ENCODE measurements at regions not wholly inside any gene's neighbourhood (a gene's known extent, or its start where the extent isn't known, plus 50 kb on each side); places are given as distances from the start of the nearest gene placed in this dataset.
A peak's percentile ranks its signal among the peaks of the same experiment; 100 is the strongest.

DNA sequence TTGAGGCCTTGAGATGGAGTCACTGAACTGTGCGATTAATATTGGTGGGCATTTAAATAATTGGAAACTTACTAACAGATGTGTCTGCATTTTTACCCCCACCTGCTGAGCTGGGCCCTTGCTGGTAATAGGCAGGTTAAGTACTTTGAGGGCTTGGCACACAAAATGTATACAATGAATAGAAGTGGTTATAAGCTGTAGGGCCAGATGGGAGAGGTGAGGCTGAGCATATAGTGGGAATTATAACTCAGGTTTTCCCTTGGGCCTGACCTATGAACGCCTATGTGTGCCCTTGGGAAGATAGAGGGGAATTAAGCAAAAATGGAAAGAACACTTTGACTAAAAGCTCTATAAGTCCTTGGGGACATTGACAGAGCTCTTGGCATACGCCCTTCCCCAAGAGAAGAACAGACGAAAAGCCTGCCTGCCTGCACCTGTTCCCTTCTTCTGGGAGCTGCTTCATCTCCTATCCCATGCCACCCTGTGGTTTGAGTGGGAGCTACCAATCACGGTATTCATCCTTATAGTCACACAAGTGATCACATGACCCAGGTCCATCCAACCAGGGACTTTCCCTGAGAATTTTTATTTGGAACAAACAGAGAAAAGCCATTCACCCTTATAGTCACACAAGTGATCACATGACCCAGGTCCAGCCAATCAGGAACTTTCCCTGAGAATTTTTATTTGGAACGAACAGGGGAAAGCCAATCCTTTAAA lies 260.7 kb upstream of the CSF3R start:
- DNase-seq, result no peak

DNA sequence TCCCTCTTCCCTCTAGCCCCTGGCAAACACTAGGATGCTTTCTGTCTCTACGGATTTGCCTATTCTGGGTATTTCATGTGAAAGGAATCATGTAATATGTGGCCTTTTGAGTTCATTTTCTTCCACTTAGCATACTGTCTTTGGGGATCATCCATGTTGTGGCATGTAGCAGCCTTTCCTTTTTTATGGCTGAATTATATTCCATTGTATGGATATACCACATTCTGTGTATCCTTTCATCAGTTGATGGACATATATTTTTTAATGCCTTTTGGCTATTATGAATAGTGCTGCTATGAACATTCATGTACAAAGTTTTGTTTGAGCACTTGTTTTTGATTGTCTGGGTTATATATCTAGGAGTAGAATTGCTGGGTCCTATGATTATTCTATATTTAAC lies 258.4 kb upstream of the CSF3R start:
- no peak for DNase-seq

DNA sequence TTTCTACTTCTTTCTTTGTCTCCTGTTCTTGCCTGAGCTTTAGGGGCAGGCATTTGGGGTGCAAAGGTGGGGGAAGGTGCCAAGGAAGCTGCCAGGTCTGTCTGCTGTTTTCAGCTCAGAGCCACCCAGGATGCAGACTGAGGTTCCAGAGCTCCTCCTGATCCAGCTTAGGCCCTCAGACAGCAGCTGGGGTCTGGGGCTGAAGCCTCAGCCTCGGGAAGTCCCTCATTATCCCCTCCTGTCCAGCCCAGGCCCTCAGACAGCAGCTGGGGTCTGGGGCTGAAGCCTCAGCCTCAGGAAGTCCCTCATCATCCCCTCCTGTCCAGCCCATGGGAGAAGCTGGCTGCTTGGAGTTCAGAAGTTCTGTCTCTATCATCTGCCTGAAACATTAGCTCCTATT lies 257.7 kb upstream of the CSF3R start:
- no peak for DNase-seq

DNA sequence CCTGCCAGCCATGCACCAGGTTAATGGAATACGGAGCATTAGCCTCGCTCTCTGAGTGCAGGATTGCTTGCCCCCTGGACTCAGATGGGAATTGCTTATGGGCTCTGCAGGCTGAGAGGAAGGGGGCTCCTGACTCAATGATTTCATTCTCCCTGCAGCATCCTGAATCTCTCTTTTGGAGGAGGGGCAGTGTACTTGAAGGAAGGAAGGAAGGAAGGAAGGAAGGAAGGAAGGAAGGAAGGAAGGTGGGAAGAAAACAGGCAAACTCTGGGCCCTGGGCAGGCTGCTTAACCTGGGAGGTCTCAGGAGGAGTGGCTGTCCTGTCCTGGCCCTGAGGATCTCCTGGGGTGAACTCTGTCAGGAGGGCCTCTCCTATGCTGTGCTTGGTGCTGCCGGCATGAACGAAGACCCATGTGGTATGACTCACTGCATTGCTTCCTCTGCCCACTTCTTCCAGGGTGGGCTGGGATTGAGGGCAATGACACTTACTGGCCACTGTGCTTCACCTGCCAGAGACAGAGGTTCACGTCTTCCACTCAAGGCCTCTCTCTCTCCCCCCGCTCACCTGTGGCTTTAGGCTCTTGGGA lies 257.1 kb upstream of the CSF3R start:
- no peak for DNase-seq

DNA sequence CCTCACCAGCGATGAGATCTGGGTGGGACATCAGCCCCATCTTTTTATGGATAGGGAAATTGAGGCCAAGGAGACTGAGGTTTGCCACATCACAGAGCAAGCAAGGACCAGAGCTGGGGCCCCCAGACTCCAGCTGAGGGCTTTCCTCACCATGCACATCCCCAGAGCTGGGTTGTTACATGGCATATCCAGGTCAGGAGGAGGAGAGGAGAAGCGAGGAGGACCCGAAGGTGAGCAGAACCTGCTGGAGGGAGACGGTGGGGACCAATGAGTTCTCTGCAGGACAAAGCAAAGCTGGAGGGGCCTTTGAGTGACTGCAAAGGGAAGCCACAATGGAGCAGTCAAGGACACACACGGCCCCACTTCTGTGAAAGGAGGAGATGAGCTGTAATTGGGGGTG lies 255.5 kb upstream of the CSF3R start:
- no peak for DNase-seq

DNA sequence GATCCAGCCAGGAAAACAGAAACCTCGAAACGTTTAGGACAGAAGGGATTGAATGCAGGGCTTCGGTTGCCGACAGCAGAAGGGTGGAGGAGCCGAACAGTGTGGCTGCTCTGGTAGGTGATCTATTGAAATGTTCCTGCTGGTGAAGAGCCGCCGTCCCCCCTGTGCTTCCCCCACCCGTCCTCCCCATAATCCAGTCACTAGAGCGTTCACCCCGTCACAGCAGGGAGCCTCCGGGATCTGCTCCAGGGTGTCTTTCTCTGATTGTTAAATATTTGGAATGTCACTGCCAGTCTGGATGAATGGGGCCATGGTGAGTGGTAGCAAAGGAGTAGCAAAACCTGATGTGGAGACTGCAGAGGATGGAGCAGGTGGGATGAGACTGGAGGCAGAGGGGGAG lies 255.1 kb upstream of the CSF3R start:
- DNase-seq, result no peak

DNA sequence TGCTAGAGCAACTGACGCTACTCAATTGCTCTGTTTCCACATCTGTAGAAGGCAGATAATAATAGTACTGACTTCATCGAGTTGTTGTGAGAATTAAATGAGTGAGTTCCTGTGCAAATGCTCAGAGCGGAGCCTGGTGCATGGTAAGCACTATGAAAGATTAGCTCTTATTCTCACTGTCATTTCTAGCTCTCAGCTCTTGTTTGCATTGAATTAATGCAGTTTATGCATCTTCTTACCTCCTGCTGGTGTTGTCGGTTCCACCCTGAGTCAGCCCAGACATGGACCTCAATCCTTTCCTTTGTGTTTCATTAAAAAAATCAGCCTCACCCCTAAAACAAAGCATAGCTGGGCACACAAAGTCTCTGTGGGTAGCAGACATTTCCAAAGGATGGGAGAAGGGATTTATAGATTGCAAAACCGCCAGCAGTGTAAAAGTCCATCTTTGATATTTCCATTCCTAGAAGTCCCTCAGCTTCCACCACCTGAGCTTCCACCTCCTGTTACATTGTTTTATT lies 254.4 kb upstream of the CSF3R start:
- DNase-seq, result no peak

DNA sequence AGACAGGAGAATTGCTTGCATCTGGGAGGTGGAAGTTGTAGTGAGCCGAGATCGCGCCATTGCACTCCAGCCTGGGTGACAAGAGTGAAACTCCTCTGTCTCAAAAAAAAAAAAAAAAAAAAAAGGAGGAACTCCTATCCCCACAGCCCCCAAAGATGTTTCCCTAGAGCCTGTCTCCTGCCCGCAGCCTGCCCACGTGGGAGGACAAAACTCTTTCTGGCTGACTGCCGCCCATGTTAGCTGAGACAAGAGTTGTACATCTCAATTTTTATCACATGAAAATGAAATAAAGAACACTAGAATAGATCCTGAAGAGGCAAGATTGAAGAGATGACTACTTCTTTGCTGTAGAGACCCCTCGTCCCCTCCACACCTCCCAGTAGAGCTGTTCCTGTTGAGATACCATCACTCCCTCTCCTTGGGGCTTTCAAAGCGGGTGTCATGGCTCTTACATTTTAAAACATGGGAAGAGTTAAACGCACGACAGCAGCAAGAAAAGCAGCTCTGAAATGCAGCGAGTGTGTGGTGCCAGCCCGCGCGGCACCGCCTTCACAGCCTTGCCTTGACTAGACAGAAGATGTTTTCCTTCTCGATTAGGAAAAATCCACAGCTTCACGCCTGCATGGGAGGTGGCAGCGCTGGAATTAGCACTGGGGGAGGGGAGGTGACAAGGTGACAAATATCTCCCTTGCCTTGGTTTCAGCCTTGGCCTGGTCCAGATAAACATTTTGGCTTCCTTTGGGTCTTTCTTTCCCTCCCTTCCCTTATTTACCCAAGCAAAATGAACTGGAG lies 253.4 kb upstream of the CSF3R start:
- no peak for DNase-seq

DNA sequence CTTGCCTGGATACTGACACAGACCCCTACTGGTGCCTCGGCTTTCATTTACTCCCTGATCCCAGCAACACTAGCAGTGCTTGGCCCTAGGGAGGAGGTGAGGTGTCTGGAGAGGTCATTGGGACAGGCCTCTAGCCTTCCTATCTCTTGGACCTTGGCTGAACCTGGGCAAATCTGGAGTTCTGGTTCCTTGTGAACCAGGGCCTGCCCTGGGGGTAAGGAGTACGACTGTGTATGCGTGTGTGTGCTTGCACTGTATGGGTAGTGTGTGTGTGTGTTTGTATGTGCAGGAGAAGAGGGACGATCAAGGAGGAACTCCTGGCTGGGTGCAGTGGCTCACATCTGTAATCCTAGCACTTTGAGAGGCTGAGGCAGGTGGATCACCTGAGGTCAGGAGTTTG lies 252.7 kb upstream of the CSF3R start:
- no peak for DNase-seq

DNA sequence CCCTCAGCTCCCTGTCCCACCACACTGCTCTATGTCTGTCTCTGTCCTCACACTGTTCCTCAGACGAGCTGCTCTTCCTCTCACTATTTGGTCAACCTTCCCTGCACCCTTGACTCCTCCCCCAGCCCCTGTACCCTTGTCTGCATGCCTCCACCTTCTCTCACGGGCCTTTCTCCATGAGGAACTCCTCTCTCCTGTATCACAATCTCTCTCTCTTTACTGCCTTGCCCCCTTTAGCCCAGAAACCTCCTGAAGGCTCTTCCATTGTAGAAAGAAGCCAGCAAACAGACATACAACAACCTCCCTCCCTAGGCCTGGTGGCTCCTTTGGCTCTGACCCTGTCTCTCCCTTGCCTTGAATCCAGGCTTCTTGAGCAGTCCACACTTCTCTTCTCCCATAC lies 251.6 kb upstream of the CSF3R start:
- no peak for DNase-seq

DNA sequence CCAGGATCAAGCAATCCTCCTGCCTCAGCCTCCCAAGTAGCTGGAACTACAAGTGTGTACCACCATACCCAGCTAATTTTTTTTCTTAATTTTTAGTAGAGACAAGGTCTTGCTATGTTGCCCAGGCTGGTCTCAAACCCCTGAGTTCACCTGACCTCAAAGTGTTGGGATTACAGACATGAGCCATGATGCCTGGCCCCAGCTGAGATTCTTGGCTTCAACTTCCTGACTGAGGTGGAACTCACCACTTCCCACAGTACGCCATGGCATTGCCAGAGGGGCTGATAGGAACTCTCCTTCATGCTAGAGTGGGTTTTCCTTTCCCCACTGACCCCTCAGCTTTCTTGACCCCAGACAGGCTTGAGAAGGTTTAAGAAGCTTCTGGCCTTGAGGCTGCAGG lies 251.0 kb upstream of the CSF3R start:
- DNase-seq, result no peak

DNA sequence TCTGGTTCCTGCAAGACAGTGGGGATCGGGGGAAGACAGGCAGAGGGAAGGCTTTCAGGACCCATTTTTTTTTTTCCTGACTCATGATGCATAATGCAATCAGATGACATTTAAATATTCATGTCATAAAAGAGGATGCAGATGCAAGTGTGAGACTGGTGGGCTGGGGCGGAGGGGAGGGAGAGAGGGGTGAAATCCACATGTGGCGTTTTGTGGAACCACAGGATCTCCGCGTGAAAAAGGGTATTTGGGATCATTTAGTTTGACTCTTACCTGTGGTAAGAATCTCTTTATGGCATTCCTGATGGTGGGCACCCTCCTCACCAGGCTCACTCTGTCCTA lies 249.3 kb upstream of the CSF3R start:
- DNase-seq, result no peak

DNA sequence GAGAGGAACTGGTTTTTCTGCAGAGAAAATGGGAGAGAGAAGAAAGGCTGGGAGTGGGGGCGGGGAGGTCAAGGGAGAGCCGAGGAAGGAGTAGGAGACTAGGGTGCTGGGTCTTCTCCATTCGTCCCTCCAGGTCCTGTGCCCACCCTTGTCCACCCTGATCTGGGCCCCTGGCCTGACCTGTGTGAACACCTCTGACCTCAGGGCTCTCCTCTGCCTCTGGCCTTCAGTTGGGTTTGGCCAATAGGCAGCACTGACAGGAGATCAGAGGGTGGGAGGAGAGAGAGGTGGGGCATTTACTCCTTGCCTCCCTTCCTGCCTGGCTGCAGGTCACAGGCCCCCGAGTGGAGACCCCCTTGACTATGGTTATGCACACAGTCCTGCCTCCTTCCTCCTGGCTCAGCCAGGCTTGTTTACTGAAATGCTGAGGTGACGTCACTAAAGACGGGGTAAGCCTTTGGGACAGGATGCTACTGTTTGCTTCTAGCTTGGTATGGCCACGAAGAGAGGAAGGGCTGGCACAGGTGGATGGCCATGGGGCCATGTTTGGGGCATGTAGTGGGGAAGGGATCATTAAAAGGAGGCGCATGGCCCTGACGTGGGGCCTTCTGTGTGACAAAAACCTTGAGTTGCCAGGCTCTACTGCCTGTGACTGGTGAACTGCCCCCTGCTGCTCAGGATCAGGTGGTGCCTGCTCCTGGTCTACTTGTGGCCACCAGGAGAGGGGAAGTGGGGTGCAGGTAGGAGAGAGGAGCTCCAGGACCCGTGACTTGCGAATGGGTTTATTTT lies 248.7 kb upstream of the CSF3R start:
- DNase-seq, result peak; percentile 2

DNA sequence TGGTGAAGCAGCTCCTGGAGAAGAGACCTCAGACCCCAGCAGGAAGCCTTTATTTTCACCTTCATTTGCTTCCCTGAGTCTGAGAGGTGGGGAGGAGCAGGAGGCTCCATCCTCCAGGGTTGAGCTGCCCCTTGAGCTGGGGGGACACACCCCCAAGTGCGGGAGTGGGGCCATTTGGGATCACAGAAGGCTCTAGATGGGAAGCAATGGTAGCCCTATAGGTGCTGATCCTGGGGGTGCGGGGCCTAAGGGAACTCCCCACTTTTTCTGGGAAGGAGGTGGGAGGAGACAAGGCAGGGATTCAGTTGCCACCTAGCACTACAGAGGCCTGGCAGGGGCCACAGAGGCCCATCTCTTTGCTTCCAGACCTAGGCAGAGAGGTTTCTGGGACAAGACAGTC lies 247.9 kb upstream of the CSF3R start:
- no peak for DNase-seq

DNA sequence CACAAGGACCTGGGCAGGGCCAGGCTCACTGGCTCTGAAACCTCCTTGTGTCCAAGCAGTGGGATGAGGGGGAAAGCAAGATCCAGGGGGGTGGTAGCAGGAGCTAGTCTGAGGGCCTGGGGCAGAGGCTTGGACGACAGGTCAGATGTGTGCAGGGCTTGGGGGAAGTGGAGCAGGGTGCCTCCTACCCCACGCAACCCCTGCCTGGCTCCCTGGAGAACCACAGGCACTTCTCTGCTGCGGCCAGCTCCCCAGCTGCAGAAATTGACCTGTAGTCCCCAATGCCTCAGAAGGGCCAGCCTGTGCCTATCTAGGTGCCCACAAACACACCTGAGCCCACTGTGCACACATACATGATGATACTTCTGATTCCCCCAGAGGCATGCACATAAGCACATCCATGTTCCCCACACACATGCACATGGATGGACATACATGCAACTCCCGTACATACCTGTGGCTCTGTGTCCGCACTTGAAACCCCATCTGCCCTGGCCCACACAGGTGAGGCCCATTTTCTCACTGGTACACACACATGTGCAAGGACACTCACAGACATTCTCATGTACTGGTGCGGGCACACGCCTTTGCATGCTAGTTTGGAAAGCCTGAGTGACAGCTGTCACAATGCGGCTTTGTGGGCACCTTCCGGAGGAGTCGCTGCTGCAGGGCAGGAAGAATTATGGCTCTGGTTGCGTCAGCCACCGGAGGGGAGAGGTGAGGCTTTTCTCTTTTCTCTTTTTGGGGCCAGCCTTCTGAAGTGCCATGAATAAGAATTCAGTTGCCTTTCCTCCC lies 247.2 kb upstream of the CSF3R start:
- DNase-seq, result peak; percentile 9

DNA sequence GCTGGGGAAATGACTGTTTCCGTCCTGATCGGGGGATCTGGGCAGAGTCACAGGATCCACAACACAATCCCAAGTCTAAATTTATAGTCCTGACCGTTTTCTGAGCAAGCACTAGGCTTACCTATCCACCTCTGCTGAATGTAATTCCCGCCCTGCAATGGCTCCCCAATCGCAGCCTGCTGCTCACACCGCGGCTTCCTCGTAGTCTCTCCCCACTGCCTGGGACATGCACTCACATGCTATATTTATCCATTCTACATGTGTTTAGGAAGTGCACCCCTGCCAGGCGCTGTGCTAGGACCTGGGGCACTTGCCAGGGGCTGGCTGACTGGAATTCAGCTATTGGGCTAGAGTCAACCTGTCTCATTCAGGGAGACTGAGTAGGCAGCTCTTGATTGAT lies 246.6 kb upstream of the CSF3R start:
- no peak for DNase-seq

DNA sequence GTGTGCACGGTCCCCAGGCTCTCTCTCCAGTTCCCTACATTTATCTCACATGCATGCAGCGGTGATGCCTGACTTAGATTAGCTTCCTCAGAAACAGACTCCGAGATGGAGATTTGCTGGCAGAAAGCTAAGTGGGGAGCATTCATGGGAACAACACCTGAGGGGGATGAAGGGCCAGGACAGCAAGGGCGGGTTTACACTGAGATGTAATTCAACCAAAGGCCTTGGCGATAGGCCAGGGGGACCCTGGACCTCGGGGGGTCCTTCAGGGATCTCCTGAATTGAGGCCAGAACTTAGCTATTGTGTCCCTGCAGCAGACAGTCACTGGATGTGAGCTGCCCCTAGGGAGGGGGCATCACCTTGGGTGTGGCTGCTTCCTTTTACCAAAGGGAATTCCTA lies 246.1 kb upstream of the CSF3R start:
- no peak for DNase-seq

DNA sequence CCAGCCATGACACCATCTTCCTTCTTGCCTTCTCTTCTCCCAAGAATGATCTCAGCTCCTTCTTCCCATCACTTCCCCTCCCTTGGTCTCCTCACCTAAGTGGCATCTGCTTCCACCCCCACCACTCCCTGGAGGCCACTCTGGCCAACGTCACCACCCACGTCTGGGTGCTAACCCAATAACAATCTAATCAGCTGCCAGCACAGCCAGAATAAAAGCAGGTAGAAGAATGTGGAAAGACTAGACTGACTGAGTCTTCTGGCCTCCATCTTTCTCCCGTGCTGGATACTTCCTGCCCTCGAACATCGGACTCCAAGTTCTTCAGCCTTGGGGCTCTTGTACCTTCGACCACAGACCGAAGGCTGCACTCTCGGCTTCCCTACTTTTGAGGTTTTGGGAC lies 245.3 kb upstream of the CSF3R start:
- no peak for DNase-seq

DNA sequence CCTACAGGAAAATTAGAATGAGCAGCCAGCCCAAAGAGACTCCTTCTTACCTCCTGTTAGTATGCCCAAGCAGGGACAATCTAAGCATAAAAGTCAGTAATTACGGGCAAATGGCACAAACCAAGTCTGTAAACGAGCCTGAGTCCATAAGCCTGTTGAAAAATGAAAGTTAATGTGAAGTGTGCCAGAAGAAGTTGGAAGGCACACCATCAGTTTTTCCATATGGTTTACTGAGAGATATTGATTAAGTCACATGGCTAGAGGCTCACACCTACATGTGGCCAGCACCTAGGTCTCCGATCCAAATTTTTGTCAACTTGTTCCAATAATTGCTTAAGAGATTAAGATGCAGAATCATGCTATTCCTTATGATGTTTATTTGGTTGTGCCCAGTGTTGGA lies 242.4 kb upstream of the CSF3R start:
- DNase-seq, result no peak

DNA sequence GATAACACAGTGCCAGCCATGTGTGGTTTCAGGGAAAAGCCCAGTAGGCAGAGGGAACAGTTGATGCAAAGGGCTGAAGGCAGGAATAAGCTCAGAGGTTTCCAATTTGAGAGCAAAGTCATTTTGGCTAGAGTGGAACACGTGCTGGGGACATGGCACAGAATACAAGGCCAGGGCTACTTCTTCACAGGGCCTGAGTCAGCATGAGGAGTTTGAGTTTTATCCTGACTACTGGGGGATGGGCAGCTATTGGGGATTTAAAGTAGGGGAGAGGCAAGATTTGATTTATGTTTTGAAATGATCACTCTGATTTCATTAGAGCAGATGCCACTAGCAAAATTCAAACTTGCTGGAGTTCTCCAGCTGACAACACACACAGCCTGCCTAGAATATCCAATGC lies 241.1 kb upstream of the CSF3R start:
- DNase-seq, result no peak

DNA sequence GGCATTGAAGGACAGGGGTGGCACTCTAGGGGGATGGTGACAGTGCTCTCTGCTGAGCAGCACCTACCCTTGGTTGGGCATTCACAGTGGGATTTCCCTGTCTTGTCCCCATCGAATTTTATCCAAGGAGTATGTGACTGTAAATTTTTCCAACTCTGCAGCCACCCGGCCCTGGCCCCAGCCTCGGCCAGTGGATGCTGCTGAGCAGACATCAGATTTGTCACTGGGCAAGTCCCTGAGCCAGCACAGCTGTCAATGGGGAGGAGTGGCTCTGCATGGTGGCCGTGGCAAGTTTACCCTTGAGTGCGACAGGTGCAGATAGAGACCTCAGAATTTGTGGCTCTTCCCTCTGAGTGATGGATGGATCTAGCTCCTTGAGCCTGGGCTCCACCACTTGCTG lies 240.2 kb upstream of the CSF3R start:
- no peak for DNase-seq

DNA sequence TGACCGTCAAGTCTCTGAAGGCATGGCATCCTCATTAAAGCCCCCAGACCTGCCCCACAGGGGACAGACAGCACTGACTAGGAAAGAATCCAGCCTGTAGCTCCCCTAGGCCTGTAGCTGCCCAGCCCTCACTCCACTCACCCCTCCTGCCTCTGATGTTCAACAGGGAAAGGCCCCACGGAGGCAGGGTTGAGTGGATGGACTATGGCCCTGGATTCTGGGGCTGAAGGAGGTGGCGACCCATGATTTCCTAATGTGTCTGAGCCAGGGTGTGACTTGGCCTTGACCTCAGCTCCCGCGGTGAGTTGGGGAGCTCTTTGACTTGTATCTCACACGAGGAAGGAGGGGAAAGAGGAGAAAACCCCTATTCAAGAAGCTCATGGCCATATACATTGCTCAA lies 238.5 kb upstream of the CSF3R start:
- DNase-seq, result no peak

DNA sequence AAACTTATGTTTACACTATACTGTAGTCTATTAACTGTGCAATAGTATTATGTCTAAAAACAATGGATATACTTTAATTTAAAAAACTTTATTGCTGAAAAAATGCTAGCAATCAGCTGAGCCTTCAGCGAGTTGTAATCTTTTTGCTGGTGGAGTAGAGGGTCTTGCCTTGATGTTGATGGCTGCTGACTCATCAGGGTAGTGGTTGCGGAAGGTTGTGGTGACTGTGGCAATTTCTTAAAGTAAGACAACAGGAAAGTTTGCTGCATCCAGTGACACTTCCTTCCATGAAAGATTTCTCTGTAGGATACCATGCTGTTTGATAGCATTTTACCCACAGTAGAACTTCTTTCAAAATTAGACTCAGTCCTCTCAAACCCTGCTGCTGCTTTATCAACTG lies 234.7 kb upstream of the CSF3R start:
- peak; percentile 6 for DNase-seq
